H9 (cell line): ENCODE measurements at regions not wholly inside any gene's neighbourhood (a gene's known extent, or its start where the extent isn't known, plus 50 kb on each side); places are given as distances from the start of the nearest gene placed in this dataset.
"Not testable (repeated sequence)": the region's sequence is repeated elsewhere in the genome, so short reads cannot be mapped to it uniquely, and the experiment has no call there.

Experiments used
- DNase-seq: peaks from one replicate; pipeline ENCODE4 v3.0.0-alpha.2; 2017
- H2AFZ ChIP-seq: one replicate; pipeline ENCODE4 v1.6.1; 2013; ENCODE audit warnings: mild to moderate bottlenecking, low read length, control low read depth, moderate library complexity
- H2AK5ac ChIP-seq: 2 replicates; pipeline ENCODE4 v1.6.1; 2013; ENCODE audit warnings: low read length, control low read depth, mixed read lengths; ENCODE audit not compliant: insufficient read length
- H2BK120ac ChIP-seq: one replicate; pipeline ENCODE4 v1.6.1; 2013; ENCODE audit warnings: low read depth, mild to moderate bottlenecking, low read length, control low read depth, inconsistent platforms; ENCODE audit not compliant: poor library complexity, severe bottlenecking
- H2BK12ac ChIP-seq: 2 replicates; pipeline ENCODE4 v1.6.1; 2013; ENCODE audit warnings: low read length, control low read depth, mixed read lengths, low read depth; ENCODE audit not compliant: insufficient read length
- H2BK15ac ChIP-seq: 2 replicates; pipeline ENCODE4 v1.6.1; 2013; ENCODE audit warnings: low read depth, low read length, control low read depth
- H2BK20ac ChIP-seq: one replicate; pipeline ENCODE4 v1.6.1; 2013; ENCODE audit warnings: low read depth, mild to moderate bottlenecking, low read length, control low read depth, inconsistent platforms; ENCODE audit not compliant: poor library complexity, severe bottlenecking
- H2BK5ac ChIP-seq: 2 replicates; pipeline ENCODE4 v1.6.1; 2013; ENCODE audit warnings: low read length, control low read depth, mixed read lengths; ENCODE audit not compliant: insufficient read length
- H3K14ac ChIP-seq: 2 replicates; pipeline ENCODE4 v1.6.1; 2013; ENCODE audit warnings: low read length, control low read depth; ENCODE audit not compliant: insufficient read depth
- H3K18ac ChIP-seq: 2 replicates; pipeline ENCODE4 v1.6.1; 2013; ENCODE audit warnings: low read depth, mild to moderate bottlenecking, mixed read lengths, low read length, control low read depth; ENCODE audit not compliant: insufficient read length
- H3K23ac ChIP-seq: 2 replicates; pipeline ENCODE4 v1.6.1; 2013; ENCODE audit warnings: low read length, control low read depth, mixed read lengths, low read depth; ENCODE audit not compliant: insufficient read length
- H3K23me2 ChIP-seq: 2 replicates; pipeline ENCODE4 v1.6.1; 2013; ENCODE audit warnings: low read depth, mild to moderate bottlenecking, mixed read lengths, low read length, control low read depth; ENCODE audit not compliant: insufficient read length, poor library complexity, severe bottlenecking
- H3K27ac ChIP-seq: 2 replicates; pipeline ENCODE4 v1.5.1; 2013; ENCODE audit warnings: low read length, control low read depth, mixed read lengths, low read depth; ENCODE audit not compliant: insufficient read length
- H3K27me3 ChIP-seq: 2 replicates; pipeline ENCODE4 v1.6.1; 2013; ENCODE audit warnings: low read length, control low read depth, inconsistent platforms; ENCODE audit not compliant: insufficient read depth
- H3K4ac ChIP-seq: 2 replicates; pipeline ENCODE4 v1.6.1; 2013; ENCODE audit warnings: low read depth, mild to moderate bottlenecking, control low read depth, inconsistent platforms, low read length, moderate library complexity
- H3K4me1 ChIP-seq: 2 replicates; pipeline ENCODE4 v1.6.1; 2013; ENCODE audit warnings: low read length, control low read depth, inconsistent platforms; ENCODE audit not compliant: insufficient read depth
- H3K4me2 ChIP-seq: 2 replicates; pipeline ENCODE4 v1.6.1; 2013; ENCODE audit warnings: low read length, control low read depth, mixed read lengths; ENCODE audit not compliant: insufficient read length, insufficient read depth
- H3K56ac ChIP-seq: 2 replicates; pipeline ENCODE4 v1.6.1; 2013; ENCODE audit warnings: low read depth, mild to moderate bottlenecking, mixed read lengths, low read length, control low read depth; ENCODE audit not compliant: insufficient read length
- H3K79me1 ChIP-seq: 2 replicates; pipeline ENCODE4 v1.6.1; 2013; ENCODE audit warnings: low read depth, mild to moderate bottlenecking, moderate library complexity, low read length, control low read depth, inconsistent platforms; ENCODE audit not compliant: insufficient read depth, poor library complexity, severe bottlenecking
- H3K79me2 ChIP-seq: 2 replicates; pipeline ENCODE4 v1.6.1; 2013; ENCODE audit warnings: low read length, control low read depth, inconsistent platforms; ENCODE audit not compliant: insufficient read depth
- H3K9ac ChIP-seq: 2 replicates; pipeline ENCODE4 v1.6.1; 2013; ENCODE audit warnings: low read length, control low read depth, mixed read lengths; ENCODE audit not compliant: insufficient read length; ENCODE audit errors: extremely low read depth
- H3K9me3 ChIP-seq: one replicate; pipeline ENCODE4 v1.6.1; 2013; ENCODE audit warnings: low read depth, low read length, inconsistent platforms; ENCODE audit not compliant: control insufficient read depth
- H3T11ph ChIP-seq: one replicate; pipeline ENCODE4 v1.6.1; 2013; ENCODE audit warnings: mild to moderate bottlenecking, low read length, control low read depth, inconsistent platforms
- H4K20me1 ChIP-seq: one replicate; pipeline ENCODE4 v1.6.1; 2013; ENCODE audit not compliant: control insufficient read depth, insufficient read length, insufficient read depth
- H4K5ac ChIP-seq: 2 replicates; pipeline ENCODE4 v1.6.1; 2013; ENCODE audit warnings: low read depth, mild to moderate bottlenecking, mixed read lengths, low read length, control low read depth; ENCODE audit not compliant: insufficient read length
- H4K8ac ChIP-seq: replicated peaks from 2 replicates; pipeline ENCODE4 v1.6.1; 2013; ENCODE audit warnings: low read length, control low read depth, mixed read lengths, low read depth; ENCODE audit not compliant: insufficient read length
- H4K91ac ChIP-seq: 2 replicates; pipeline ENCODE4 v1.6.1; 2013; ENCODE audit warnings: low read depth, mild to moderate bottlenecking, moderate library complexity, mixed read lengths, low read length, control low read depth; ENCODE audit not compliant: insufficient read length
- H3K27ac Mint-ChIP-seq, 3 experiments: 2 replicates in 2 of 3; 3 replicates in 1 of 3; pipeline ENCODE4 v1.8.0; 2020 to 2021; ENCODE audit warnings: mixed read lengths in 3 of 3, mild to moderate bottlenecking in 1 of 3, moderate library complexity in 1 of 3
- H3K27me3 Mint-ChIP-seq: 2 replicates; pipeline ENCODE4 v1.8.0; 2021; ENCODE audit warnings: low read depth, mild to moderate bottlenecking, moderate library complexity, mixed read lengths
- H3K36me3 Mint-ChIP-seq, 3 experiments: 2 replicates in 2 of 3; 3 replicates in 1 of 3; pipeline ENCODE4 v1.8.0; 2020 to 2021; ENCODE audit warnings: low read depth in 3 of 3, mixed read lengths in 3 of 3; ENCODE audit not compliant: insufficient read depth in 1 of 3
- H3K4me1 Mint-ChIP-seq, 2 experiments: 2 replicates each; pipeline ENCODE4 v1.8.0; 2020; ENCODE audit warnings: mixed read lengths in 2 of 2
- H3K4me3 Mint-ChIP-seq, 2 experiments: 2 replicates in 1 of 2; 3 replicates in 1 of 2; pipeline ENCODE4 v1.8.0; 2020 to 2021; ENCODE audit warnings: mild to moderate bottlenecking in 2 of 2, mixed read lengths in 2 of 2, moderate library complexity in 1 of 2
- H3K9me3 Mint-ChIP-seq, 2 experiments: 2 replicates in 1 of 2; 3 replicates in 1 of 2; pipeline ENCODE4 v1.8.0; 2020; ENCODE audit warnings: mild to moderate bottlenecking in 2 of 2, mixed read lengths in 2 of 2, moderate library complexity in 1 of 2
- WGBS: extraction: QIAGEN DNeasy Blood & Tissue Kit; methylation state at CpG from one replicate; pipeline ENCODE4 v1.1.7; 2013; ENCODE audit warnings: missing lambda C conversion rate, low lambda C conversion rate, mixed read lengths; ENCODE audit not compliant: insufficient read length; ENCODE audit errors: extremely low coverage; 5-methylcytosine and 5-hydroxymethylcytosine counted together
- TF ChIP-seq, protein P1 (sequence below): fragments of 200-600 bp; sonication (generic); conservative IDR thresholded peaks from 3 replicates; pipeline ENCODE4 v1.8.0; 2021; ENCODE audit warnings: antibody characterized with exemption, mild to moderate bottlenecking

DNA sequence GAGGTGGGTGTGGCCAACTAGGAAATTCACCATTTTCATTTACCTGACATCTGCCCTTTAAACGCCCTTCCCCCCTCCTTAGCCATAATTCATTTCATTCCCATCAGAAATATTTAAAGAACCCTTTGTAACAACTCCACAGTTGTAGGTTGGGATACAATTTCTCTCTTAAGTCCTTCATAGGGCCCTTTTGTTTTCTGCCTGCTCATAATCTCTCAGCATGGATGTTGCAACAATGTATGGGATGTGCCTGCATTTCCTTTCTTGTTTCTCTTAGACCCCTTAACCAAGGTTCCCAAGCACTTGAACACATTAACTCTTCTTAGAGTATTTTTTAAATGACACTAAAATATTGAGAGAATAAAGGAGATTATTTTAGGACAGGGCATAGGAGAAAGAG lies 51.7 kb upstream of the MYO10 start:
- Histone ChIP-seq H2BK12ac (no peak overlapping the region), H2BK120ac (no peak overlapping the region), H3K4me1 (no peaks in the 10 kb centered on the region), H2AK5ac (no peak overlapping the region), H2BK20ac (no peak overlapping the region), H3K9ac (no peak overlapping the region), H3K79me2 (no peaks in the 10 kb centered on the region), H3K23me2 (no peaks in the 10 kb centered on the region), H3K4me2 (no peak overlapping the region), H2AFZ (no peak overlapping the region), H3K4ac (no peak overlapping the region), H2BK15ac (no peak overlapping the region), H3K18ac (no peak overlapping the region), H3K14ac (no peak overlapping the region), H3K27ac (no peak overlapping the region), H3K56ac (no peak overlapping the region), H4K8ac (no peak overlapping the region), H3K9me3 (no peaks in the 10 kb centered on the region), H3K27me3 (no peaks in the 10 kb centered on the region), H4K5ac (no peak overlapping the region), H3K79me1 (no peaks in the 10 kb centered on the region), H4K91ac (no peak overlapping the region), H4K20me1 (no peaks in the 10 kb centered on the region), H2BK5ac (no peak overlapping the region), H3T11ph (no peak overlapping the region), H3K23ac (no peak overlapping the region)
- DNase-seq: no peak
- no CpG with 5 or more reads among the region's 1 CpG for WGBS
- H3K4me3 Mint-ChIP-seq: no peak overlapping the region
- H3K4me1 Mint-ChIP-seq: peaks cover 6 to 7% of the 10 kb centered on the region in 2 experiments
- no peaks in the 10 kb centered on the region; a peak in 2 of 7 replicates for H3K36me3 Mint-ChIP-seq
- TF ChIP-seq, protein P1, sequence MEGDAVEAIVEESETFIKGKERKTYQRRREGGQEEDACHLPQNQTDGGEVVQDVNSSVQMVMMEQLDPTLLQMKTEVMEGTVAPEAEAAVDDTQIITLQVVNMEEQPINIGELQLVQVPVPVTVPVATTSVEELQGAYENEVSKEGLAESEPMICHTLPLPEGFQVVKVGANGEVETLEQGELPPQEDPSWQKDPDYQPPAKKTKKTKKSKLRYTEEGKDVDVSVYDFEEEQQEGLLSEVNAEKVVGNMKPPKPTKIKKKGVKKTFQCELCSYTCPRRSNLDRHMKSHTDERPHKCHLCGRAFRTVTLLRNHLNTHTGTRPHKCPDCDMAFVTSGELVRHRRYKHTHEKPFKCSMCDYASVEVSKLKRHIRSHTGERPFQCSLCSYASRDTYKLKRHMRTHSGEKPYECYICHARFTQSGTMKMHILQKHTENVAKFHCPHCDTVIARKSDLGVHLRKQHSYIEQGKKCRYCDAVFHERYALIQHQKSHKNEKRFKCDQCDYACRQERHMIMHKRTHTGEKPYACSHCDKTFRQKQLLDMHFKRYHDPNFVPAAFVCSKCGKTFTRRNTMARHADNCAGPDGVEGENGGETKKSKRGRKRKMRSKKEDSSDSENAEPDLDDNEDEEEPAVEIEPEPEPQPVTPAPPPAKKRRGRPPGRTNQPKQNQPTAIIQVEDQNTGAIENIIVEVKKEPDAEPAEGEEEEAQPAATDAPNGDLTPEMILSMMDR: no peak
- H3K27me3 Mint-ChIP-seq: no peaks in the 10 kb centered on the region; the same call in 1 of the 2 replicates
- peaks cover 0 to 3% of the 10 kb centered on the region in 2 experiments; a peak in 1 of 5 replicates for H3K9me3 Mint-ChIP-seq
- H3K27ac Mint-ChIP-seq: no peak overlapping the region; a peak in 1 of 7 replicates

GRCh38 chr5:16990817-16991520 lies 54.9 kb upstream of the MYO10 start:
- H2BK12ac ChIP-seq, H3K23ac ChIP-seq, H4K8ac ChIP-seq, H3K4me2 ChIP-seq, H3K27ac Mint-ChIP-seq, H3K27ac ChIP-seq, H2BK20ac ChIP-seq, H3K23me2 ChIP-seq, H3K79me1 ChIP-seq, DNase-seq, H3K36me3 Mint-ChIP-seq, H3K18ac ChIP-seq, H3K27me3 Mint-ChIP-seq, H3K9me3 Mint-ChIP-seq, H2BK15ac ChIP-seq, H2AK5ac ChIP-seq, H4K91ac ChIP-seq, H3K14ac ChIP-seq, H2BK120ac ChIP-seq, H4K5ac ChIP-seq, H4K20me1 ChIP-seq, H3K9me3 ChIP-seq, H3K9ac ChIP-seq, H3K4ac ChIP-seq, H3K56ac ChIP-seq, H3K79me2 ChIP-seq, H3T11ph ChIP-seq, H2AFZ ChIP-seq, H3K4me1 ChIP-seq, H3K27me3 ChIP-seq, H3K4me3 Mint-ChIP-seq, H2BK5ac ChIP-seq: not testable (repeated sequence)
- WGBS: no CpG with 5 or more reads among the region's 43 CpGs
- peaks cover 12 to 13% of the 10 kb centered on the region in 2 experiments for H3K4me1 Mint-ChIP-seq
